GM12878 (cell line): ENCODE measurements at regions not wholly inside any gene's neighbourhood (a gene's known extent, or its start where the extent isn't known, plus 50 kb on each side); places are given as distances from the start of the nearest gene placed in this dataset.

Experiments
- ATAC-seq: fragments of 200-7000 bp; cut with Tn5 transposase; 3 replicates; pipeline ENCODE4 v1.9.1; 2020; ENCODE audit warnings: mild to moderate bottlenecking, moderate library complexity
- BruUV-seq: library from RNA; stranded (reverse); fragments of 400-500 nt; replicated peaks from 2 replicates; lab custom pipeline; 2021; lab: Mats Ljungman, UMichigan
- CTCF ChIA-PET: fragments of 300-600 bp; sonication (Branson Sonifier 250); formaldehyde crosslinking; extraction: SDS; loops from one replicate; lab custom pipeline; 2021; ENCODE audit warnings: inconsistent platforms; lab: Yijun Ruan, JAX
- POLR2A ChIA-PET: fragments of 350-600 bp; formaldehyde crosslinking; extraction: SDS; loops from one replicate; lab custom pipeline; 2021; ENCODE audit warnings: inconsistent platforms; lab: Charles Lee
- RAD21 ChIA-PET: fragments of 300-600 bp; sonication (Branson Sonifier 250); formaldehyde crosslinking; loops from one replicate; lab custom pipeline; 2023; ENCODE audit warnings: antibody characterized with exemption; ENCODE audit not compliant: unreplicated experiment; lab: Charles Lee
- SMC1A ChIA-PET: fragments of 300-600 bp; sonication (Branson Sonifier 250); formaldehyde crosslinking; loops from one replicate; lab custom pipeline; 2023; ENCODE audit not compliant: unreplicated experiment, uncharacterized antibody; lab: Charles Lee
- DNase-seq: peaks from one replicate; pipeline ENCODE4 v3.0.0-alpha.2; 2011; ENCODE audit warnings: low read depth, low spot score
- FAIRE-seq: peaks from 3 replicates; lab custom pipeline; 2011; peaks lifted over from hg19 to GRCh38; lab: Jason Lieb, UNC
- H2AFZ ChIP-seq: 2 replicates; pipeline ENCODE4 v1.6.0; 2011; ENCODE audit warnings: low read depth, low read length, control low read depth; ENCODE audit not compliant: control insufficient read depth
- H3K27ac ChIP-seq: 2 replicates; pipeline ENCODE4 v1.5.1; 2011; ENCODE audit warnings: control low read depth; ENCODE audit not compliant: control insufficient read depth, insufficient read depth
- H3K27me3 ChIP-seq, 2 experiments: replicated peaks in 1 of 2; 2 replicates each; pipeline versions ENCODE4 v1.6.0 to v1.6.1; 2011; ENCODE audit warnings: low read length in 1 of 2; ENCODE audit not compliant: control insufficient read depth in 2 of 2, insufficient read depth in 2 of 2
- H3K36me3 ChIP-seq, 2 experiments: 2 replicates each; pipeline ENCODE4 v1.5.1; 2011; ENCODE audit warnings: low read length in 1 of 2; ENCODE audit not compliant: control insufficient read depth in 2 of 2, insufficient read depth in 2 of 2
- H3K4me1 ChIP-seq: 2 replicates; pipeline ENCODE4 v1.6.1; 2011; ENCODE audit warnings: mild to moderate bottlenecking, low read length, moderate library complexity, mixed read lengths; ENCODE audit not compliant: control insufficient read depth, insufficient read depth
- H3K4me2 ChIP-seq: 2 replicates; pipeline ENCODE4 v1.6.0; 2011; ENCODE audit warnings: control low read depth; ENCODE audit not compliant: control insufficient read depth, insufficient read depth
- H3K4me3 ChIP-seq: fragments of 200-600 bp; sonication (generic); 2 replicates; pipeline ENCODE4 v1.5.1; 2016
- H3K79me2 ChIP-seq: 2 replicates; pipeline ENCODE4 v1.6.0; 2011; ENCODE audit warnings: low read length; ENCODE audit not compliant: control insufficient read depth, insufficient read depth
- H3K9ac ChIP-seq: 2 replicates; pipeline ENCODE4 v1.8.0; 2011; ENCODE audit warnings: low read length, control low read depth, mixed read lengths; ENCODE audit not compliant: control insufficient read depth, insufficient read depth
- H3K9me3 ChIP-seq: replicated peaks from 3 replicates; pipeline ENCODE4 v1.5.1; 2011; ENCODE audit warnings: mild to moderate bottlenecking, low read length; ENCODE audit not compliant: control insufficient read depth, insufficient read depth
- H4K20me1 ChIP-seq: 2 replicates; pipeline ENCODE4 v1.6.0; 2011; ENCODE audit not compliant: control insufficient read depth, insufficient read depth
- ATF2 ChIP-seq: IDR thresholded peaks from 2 replicates; pipeline ENCODE4 v1.6.1; 2012; ENCODE audit warnings: low read length, inconsistent platforms
- BHLHE40 ChIP-seq, 2 experiments: fragments of 450-650 bp in 1 of 2; IDR thresholded peaks; 2 replicates each; pipeline ENCODE4 v1.6.1; 2011 to 2017; ENCODE audit warnings: low read depth in 2 of 2, borderline replicate concordance in 1 of 2, improper control_type of control experiment in 1 of 2, low read length in 1 of 2, mild to moderate bottlenecking in 1 of 2
- BMI1 ChIP-seq: fragments of 450-650 bp; IDR thresholded peaks from 2 replicates; pipeline ENCODE4 v1.6.1; 2016; ENCODE audit warnings: mild to moderate bottlenecking, moderate library complexity, borderline replicate concordance
- E4F1 ChIP-seq: fragments of 450-650 bp; IDR thresholded peaks from 2 replicates; pipeline ENCODE4 v1.6.1; 2018; ENCODE audit warnings: borderline replicate concordance, mild to moderate bottlenecking; ENCODE audit not compliant: partially characterized antibody
- HDAC2 ChIP-seq: fragments of 200-600 bp; sonication (generic); IDR thresholded peaks from 2 replicates; pipeline ENCODE4 v1.6.1; 2017
- MYB ChIP-seq: fragments of 150-350 bp; IDR thresholded peaks from 2 replicates; pipeline ENCODE4 v1.6.1; 2014; ENCODE audit warnings: mild to moderate bottlenecking, low read depth, low read length, borderline replicate concordance
- MYC ChIP-seq: IDR thresholded peaks from 2 replicates; pipeline ENCODE4 v1.6.1; 2011; ENCODE audit warnings: mild to moderate bottlenecking, low read length, moderate library complexity, inconsistent platforms; ENCODE audit not compliant: insufficient read depth, insufficient replicate concordance, insufficient read length, severe bottlenecking
- NR2C2 ChIP-seq: IDR thresholded peaks from 2 replicates; pipeline ENCODE4 v1.6.1; 2011; ENCODE audit warnings: borderline replicate concordance, low read depth; ENCODE audit not compliant: control insufficient read depth, insufficient read length
- PAX8 ChIP-seq: fragments of 450-650 bp; IDR thresholded peaks from 2 replicates; pipeline ENCODE4 v1.6.1; 2017; ENCODE audit warnings: mild to moderate bottlenecking, moderate library complexity
- RUNX3 ChIP-seq: IDR thresholded peaks from 2 replicates; pipeline ENCODE4 v1.6.1; 2012; ENCODE audit warnings: low read length, inconsistent platforms
- SIX5 ChIP-seq: IDR thresholded peaks from 2 replicates; pipeline ENCODE4 v1.6.1; 2011; ENCODE audit warnings: mild to moderate bottlenecking, low read depth, low read length, moderate library complexity; ENCODE audit not compliant: severe bottlenecking
- SKIL ChIP-seq: fragments of 450-650 bp; IDR thresholded peaks from 2 replicates; pipeline ENCODE4 v1.6.1; 2017; ENCODE audit warnings: mild to moderate bottlenecking, low read depth, inconsistent platforms; ENCODE audit not compliant: poor library complexity, severe bottlenecking
- SMC3 ChIP-seq: IDR thresholded peaks from 2 replicates; pipeline ENCODE4 v1.6.1; 2011; ENCODE audit warnings: low read length, improper control_type of control experiment, borderline replicate concordance
- SP1 ChIP-seq: IDR thresholded peaks from one replicate; pipeline ENCODE4 v1.6.1; 2011; ENCODE audit warnings: low read depth, low read length
- TAF1 ChIP-seq: IDR thresholded peaks from 2 replicates; pipeline ENCODE4 v1.6.1; 2011; ENCODE audit warnings: mild to moderate bottlenecking, low read depth, low read length, borderline replicate concordance
- TARDBP ChIP-seq: IDR thresholded peaks from 2 replicates; pipeline ENCODE4 v1.6.1; 2016; ENCODE audit warnings: borderline replicate concordance
- YBX1 ChIP-seq: fragments of 450-650 bp; IDR thresholded peaks from 2 replicates; pipeline ENCODE4 v1.6.1; 2016; ENCODE audit warnings: antibody characterized with exemption
- WGBS: methylation state at CpG from one replicate; pipeline ENCODE4 v1.1.6; 2016; ENCODE audit warnings: low lambda C conversion rate; ENCODE audit not compliant: insufficient replicate concordance, insufficient coverage; ENCODE audit errors: missing lambda C conversion rate; 5-methylcytosine and 5-hydroxymethylcytosine counted together
- in situ Hi-C: fragments of 300-500 bp; cut with MboI; formaldehyde crosslinking; loops from 9 replicates; pipeline ENCODE4 v1.14.3; 2018; ENCODE audit warnings: mixed read lengths
- intact Hi-C: fragments of 100-400 bp; cut with micrococcal nuclease; formaldehyde crosslinking; loops from one replicate; pipeline ENCODE4 v1.14.2; 2022; ENCODE audit not compliant: unreplicated experiment

GRCh38 chr14:98573082-98573481, 698.9 kb downstream of the BCL11B start:
- in situ Hi-C loops (no loop called here), intact Hi-C loops (no loop called here)
- H3K9me3 ChIP-seq, result no peaks in the 10 kb centered on the region
- H3K27ac ChIP-seq, result no peak overlapping the region
- H3K36me3 ChIP-seq, result no peaks in the 10 kb centered on the region
- H3K9ac ChIP-seq, result no peak overlapping the region
- SMC1A ChIA-PET, result no interaction called here
- POLR2A ChIA-PET, result no interaction called here
- RAD21 ChIA-PET, result no interaction called here
- no peak overlapping the region for H3K4me3 ChIP-seq
- CTCF ChIA-PET, result no interaction called here
- DNase-seq (no peak), FAIRE-seq (no peak), ATAC-seq (no peak)
- H3K4me2 ChIP-seq, result no peak overlapping the region
- BruUV-seq, result no TSS peak
- no peaks in the 10 kb centered on the region for H3K4me1 ChIP-seq
- 5% methylated on average over 2 of the region's 2 CpGs for WGBS
- no peak overlapping the region for H2AFZ ChIP-seq
- H4K20me1 ChIP-seq, result no peaks in the 10 kb centered on the region
- no peaks in the 10 kb centered on the region for H3K27me3 ChIP-seq
- no peaks in the 10 kb centered on the region for H3K79me2 ChIP-seq
- TF ChIP-seq PAX8 (no peak), HDAC2 (no peak), SKIL (no peak), ATF2 (no peak), RUNX3 (no peak), BHLHE40 (IDR thresholded peaks at IDR 0.05; ENCODE audit: borderline replicate concordance in 1 of 2, low read depth in 2 of 2, low read length in 1 of 2) (no peak), YBX1 (no peak), NR2C2 (no peak), TARDBP (no peak), SMC3 (no peak), SIX5 (no peak), SP1 (no peak), MYB (no peak), BMI1 (no peak), TAF1 (no peak), E4F1 (no peak), MYC (no peak)
